Kidney epithelial cell (primary cell): ENCODE measurements at regions not wholly inside any gene's neighbourhood (a gene's known extent, or its start where the extent isn't known, plus 50 kb on each side); places are given as distances from the start of the nearest gene placed in this dataset.

Source experiments
- DNase-seq: peaks from one replicate; pipeline ENCODE4 v3.0.0-alpha.2; 2010; ENCODE audit warnings: low read depth
- H3K27me3 ChIP-seq: 2 replicates; pipeline ENCODE4 v1.6.0; 2011; ENCODE audit warnings: low read length; ENCODE audit not compliant: control insufficient read depth, insufficient read depth
- H3K36me3 ChIP-seq: 2 replicates; pipeline ENCODE4 v1.5.1; 2011; ENCODE audit warnings: low read length; ENCODE audit not compliant: control insufficient read depth, insufficient read depth
- H3K4me3 ChIP-seq: 2 replicates; pipeline ENCODE4 v1.5.1; 2011; ENCODE audit warnings: low read depth, mild to moderate bottlenecking, control low read depth, low read length
- CTCF ChIP-seq: IDR thresholded peaks from 2 replicates; pipeline ENCODE4 v1.5.1; 2011; ENCODE audit warnings: mild to moderate bottlenecking, moderate library complexity, low read length, control low read depth, inconsistent platforms; ENCODE audit not compliant: insufficient read depth, poor library complexity, severe bottlenecking

GRCh38 chr2:8146132-8147005 is 535.5 kb upstream of the ID2 start:
- no peak for TF ChIP-seq CTCF

GRCh38 chr2:8148260-8149006 is 533.4 kb upstream of the ID2 start:
- H3K4me3 ChIP-seq: no peak overlapping the region
- no peaks in the 10 kb centered on the region for H3K36me3 ChIP-seq
- H3K27me3 ChIP-seq: no peaks in the 10 kb centered on the region
- DNase-seq: peak; percentile 89
- TF ChIP-seq CTCF: no peak

More at GRCh38 chr2:8146132-8147005, 535.5 kb upstream of the ID2 start:
- Histone ChIP-seq H3K36me3 (no peaks in the 10 kb centered on the region), H3K27me3 (no peaks in the 10 kb centered on the region), H3K4me3 (no peak overlapping the region)
- no peak for DNase-seq

DNA sequence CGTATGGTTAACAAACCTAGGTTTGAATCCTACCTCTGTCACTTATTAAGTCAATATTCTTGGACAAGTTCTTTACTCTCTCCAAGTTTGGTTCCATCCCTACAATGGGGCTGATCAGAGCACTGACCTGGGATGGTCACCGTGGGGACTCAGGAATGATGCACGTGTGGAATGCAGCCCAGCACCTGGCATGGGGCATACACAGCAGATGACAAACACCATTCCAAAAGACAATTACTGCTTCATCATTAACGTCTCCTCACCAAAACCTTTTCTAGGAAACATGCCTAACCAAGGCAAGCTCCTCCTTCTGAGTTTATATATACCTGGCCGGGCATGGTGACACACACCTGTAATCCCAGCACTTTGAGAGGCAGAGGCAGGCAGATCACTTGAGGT is 532.9 kb upstream of the ID2 start:
- Histone ChIP-seq H3K36me3 (no peaks in the 10 kb centered on the region), H3K27me3 (no peaks in the 10 kb centered on the region), H3K4me3 (no peak overlapping the region)
- TF ChIP-seq CTCF: no peak
- DNase-seq: no peak

- no peak for DNase-seq
- H3K27me3 ChIP-seq: no peaks in the 10 kb centered on the region
- H3K36me3 ChIP-seq: no peaks in the 10 kb centered on the region
- H3K4me3 ChIP-seq: no peak overlapping the region
- no peak for TF ChIP-seq CTCF
These were observed 531.8 kb upstream of the ID2 start for GRCh38 chr2:8149985-8150539.

DNA sequence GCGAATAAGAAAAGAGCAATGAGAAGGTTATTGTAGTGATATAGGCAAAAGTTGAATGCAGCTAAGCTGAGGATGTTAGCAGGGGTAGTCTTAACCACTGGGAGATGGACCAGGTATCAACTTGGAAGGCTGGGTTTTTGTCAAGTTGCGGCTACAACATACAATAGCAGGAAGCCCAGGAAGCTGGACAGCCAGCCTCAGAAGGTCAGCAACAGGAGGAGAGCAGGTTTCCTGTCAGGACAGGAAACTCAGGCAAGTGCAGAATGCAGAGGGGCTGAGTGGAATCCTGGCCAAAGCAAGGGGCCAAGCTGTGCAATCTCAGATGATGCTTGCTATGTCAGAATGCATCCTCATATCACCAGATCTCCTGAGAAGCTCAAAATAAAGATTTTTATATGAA is 530.0 kb upstream of the ID2 start:
- DNase-seq: no peak
- H3K27me3 ChIP-seq: no peaks in the 10 kb centered on the region
- no peak overlapping the region for H3K4me3 ChIP-seq
- H3K36me3 ChIP-seq: no peaks in the 10 kb centered on the region
- TF ChIP-seq CTCF: no peak
